ENCODE measurements at regions not wholly inside any gene's neighbourhood (a gene's known extent, or its start where the extent isn't known, plus 50 kb on each side); places are given as distances from the start of the nearest gene placed in this dataset.

GRCh38 chr14:105883066-105884005 is 357.0 kb downstream of the TMEM121 start:
- no peak for TF ChIP-seq POLR2A (IDR thresholded peaks at IDR 0.05)
- no peak for TF ChIP-seq EP300 (IDR thresholded peaks at IDR 0.05)
